ENCODE measurements at regions not wholly inside any gene's neighbourhood (a gene's known extent, or its start where the extent isn't known, plus 50 kb on each side); places are given as distances from the start of the nearest gene placed in this dataset.

DNA sequence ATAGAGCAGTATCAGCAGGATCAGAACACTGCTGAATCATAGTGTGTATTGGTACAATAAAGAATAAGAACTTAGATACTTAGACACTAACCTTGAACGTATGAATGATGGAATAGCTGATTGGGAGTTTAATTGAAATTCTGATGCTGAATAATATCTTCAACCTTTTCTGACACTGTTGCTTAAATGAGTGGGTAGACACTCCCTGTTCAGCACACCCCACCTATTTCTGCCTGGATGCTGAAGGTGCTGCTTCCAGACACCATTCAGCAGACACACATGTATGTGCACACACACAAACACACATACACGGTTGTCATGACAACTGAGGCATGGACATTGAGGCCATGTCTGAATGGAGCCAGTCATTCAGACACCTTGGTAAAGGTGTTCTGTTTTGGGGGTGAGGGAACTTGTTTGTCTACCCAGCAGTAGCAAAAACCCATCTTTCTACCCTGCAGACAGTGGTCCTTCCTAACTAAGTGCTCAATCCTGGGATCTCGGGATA, 54.3 kb downstream of the TMEM215 start:
- no peak for DNase-seq (ENCODE audit: low spot score)

DNA sequence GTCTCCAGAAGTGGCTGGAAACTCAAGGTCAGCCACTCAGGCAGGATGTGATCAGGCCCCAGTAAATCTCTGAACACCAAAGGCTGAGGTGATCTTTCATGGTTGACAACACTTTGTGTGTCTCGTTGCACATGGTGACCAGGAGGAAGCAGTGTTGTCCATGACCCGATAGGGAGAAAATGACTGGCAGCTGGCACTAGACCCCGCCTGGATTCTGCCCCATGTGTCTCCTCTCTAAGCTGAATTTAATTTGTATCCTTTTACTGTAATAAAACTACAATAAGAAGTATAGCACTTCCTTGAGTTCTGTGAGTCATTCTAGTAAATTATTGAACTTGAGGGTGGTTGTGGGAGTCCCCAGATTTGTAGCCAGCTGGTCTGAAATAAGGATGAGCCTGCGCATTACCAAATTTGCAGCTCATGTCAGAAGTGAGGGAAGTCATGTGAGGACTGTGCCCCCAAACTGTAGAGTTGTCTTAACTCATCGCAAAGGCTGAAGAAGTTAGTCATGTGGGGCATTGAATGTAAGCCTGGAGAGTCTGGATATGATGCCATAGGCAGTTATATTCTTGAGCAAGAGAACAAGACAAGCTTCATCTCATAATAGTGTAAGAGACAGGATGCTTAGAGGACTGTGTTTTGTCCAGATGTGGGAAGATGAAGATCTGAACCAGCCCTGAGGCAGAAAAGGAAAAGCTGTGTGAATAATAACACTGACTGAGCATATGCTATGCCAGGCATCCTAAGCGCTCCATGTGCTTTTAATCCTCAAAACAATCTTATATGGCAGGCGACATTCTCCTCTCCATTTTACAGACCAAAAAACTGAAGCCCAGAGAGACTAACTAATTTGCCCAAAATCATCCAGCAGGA, 55.9 kb downstream of the TMEM215 start:
- no peak for DNase-seq (ENCODE audit: low spot score)

DNA sequence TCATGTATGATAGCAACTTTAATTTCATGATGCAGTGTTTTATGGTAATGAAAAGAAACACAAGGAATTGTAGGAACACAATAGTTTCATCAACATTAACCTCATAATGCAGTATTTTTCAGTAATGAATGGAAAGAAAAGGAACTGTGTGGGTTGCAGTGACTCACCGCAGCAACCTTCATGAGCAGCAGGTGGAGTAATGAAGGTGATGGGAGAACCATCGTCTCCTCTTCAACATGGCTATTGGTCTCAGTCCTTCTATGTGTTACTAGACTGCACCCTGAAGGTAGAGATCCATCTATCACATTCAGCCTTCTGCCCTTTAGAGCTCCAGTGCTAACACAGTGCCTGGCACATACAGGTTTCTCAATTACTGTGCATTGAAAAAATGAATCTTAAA, 58.0 kb downstream of the TMEM215 start:
- DNase-seq (ENCODE audit: low spot score), result no peak

DNA sequence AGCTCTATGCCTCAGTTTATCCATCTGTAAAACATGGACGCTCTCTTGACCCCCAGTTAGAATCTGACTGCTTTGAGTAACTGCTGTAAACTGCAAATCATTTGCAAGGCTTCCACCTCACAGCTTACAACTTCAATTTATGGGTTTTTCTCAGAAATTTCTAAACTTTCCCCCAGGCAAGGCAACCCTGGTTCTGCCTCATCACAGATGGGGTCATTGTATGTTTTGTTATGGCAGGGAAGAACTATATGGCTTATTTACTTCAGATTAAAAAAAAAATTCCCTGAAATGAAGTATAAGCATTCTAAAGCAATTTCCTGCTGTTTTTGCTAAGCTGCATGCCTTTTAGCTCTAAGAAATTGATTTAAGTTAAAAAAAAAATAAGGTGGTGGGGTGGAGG, 60.0 kb downstream of the TMEM215 start:
- no peak for DNase-seq (ENCODE audit: low spot score)

DNA sequence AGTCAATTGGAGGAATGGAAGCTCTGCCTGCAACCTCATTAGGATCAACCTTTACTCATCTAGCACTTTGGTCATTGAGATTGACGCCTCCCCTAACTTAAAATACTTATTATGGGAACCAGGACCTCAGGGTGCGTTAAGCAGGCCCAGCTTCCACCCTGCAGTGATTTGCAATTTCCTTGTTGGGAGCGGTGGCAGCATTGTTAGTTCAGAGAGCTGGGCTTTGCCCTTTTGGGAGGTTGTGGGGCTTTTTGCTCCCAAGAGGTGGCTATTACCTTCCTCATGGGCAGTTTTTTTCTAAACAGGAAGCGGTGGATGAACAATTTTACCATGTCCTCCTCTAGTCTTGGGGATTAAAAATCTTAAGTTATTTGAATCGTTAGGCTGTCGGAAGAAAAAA, 60.9 kb downstream of the TMEM215 start:
- DNase-seq (ENCODE audit: low spot score), result no peak

DNA sequence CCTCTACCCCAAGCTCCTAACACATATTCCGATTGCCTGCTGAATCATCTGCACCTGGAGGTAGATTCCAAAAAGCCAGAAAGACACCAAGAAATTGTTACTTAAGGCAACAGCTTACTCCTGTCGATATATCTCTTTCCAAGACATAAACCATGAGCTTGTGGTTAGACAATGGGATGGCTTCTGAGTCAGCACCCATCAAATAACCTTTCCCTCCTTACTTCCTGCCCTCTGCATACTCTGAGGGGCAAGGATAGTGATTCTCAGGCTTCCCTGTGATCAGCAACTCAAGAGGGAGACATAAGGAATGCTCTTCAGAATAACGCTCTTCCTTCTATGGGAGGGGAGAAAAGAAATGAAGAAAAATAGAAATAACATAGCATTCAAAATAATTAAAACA, 70.9 kb downstream of the TMEM215 start:
- DNase-seq (ENCODE audit: low spot score), result no peak

DNA sequence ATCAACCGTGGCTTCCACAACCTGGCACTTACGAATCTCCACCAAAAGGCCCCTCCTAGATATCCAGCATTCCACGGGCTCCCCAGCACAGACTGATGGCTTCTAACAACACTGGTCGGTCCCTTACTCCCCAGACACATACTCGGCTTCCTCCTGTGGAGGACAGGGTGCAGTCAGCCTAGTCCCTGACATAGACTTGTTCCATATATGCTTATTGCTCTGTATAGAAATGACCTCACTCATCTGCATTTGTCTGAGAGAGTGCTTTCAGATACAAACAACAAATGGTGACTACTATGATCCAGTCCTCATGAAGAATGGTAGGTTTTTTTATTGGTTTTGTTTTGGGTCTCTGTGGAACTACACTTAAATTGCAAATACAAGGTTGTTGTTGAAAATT, 72.4 kb downstream of the TMEM215 start:
- DNase-seq (ENCODE audit: low spot score), result no peak

DNA sequence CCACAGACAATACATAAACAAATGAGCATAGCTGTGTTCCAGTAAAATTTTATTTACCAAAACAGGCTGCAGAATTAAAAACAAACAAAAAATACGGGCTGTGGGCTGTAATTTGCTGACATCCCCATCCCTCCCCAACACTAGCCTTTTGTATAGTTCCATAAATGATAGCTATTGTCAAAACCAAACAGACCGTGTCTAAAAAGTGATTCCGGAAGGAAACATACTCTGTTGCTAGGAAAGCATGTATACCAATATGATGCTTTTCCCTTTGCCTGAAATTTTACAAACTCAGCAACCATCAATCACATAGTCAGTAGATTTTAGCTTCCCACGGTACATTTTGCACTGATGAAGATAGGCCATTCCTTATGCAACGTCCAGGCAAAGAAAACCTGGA, 80.0 kb downstream of the TMEM215 start:
- DNase-seq (ENCODE audit: low spot score), result no peak

DNA sequence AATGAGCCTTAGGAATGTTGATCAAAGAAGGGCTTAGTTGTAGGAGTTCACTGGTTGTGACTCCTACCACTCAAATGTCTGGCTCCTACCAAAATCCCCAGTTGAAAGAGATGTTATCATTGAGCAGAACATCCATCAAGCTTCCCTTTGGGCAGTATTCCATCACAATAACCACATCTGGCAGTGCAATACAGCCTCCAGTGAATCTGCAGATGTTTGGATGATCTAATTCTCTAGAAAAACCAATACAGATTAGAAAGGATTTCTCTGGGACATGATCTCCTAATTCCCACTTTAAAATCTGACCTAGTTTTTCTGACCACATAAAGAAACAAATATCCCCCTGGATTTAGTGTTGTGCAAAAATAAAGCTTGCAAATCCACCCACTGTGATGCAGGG, 81.6 kb downstream of the TMEM215 start:
- no peak for DNase-seq (ENCODE audit: low spot score)

DNA sequence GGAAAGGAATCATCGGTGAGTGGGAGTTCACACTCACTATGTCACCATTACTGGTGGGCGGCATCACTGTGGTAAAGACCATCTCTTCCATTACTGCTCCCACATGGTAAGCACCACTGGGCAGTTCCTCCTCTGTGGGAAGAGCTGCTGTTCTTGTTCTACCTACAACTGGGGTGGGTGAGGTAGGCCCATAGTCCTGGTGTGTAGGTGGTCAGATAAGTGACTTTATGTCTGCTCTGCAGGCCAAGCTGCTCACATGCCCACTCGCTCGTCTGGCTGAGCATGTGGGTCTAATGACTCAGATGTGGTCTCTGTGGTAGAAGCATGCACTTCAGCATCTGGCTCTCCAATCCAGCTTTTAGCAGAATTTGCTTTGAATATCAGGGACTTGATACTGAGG, 82.9 kb downstream of the TMEM215 start:
- no peak for DNase-seq (ENCODE audit: low spot score)

DNA sequence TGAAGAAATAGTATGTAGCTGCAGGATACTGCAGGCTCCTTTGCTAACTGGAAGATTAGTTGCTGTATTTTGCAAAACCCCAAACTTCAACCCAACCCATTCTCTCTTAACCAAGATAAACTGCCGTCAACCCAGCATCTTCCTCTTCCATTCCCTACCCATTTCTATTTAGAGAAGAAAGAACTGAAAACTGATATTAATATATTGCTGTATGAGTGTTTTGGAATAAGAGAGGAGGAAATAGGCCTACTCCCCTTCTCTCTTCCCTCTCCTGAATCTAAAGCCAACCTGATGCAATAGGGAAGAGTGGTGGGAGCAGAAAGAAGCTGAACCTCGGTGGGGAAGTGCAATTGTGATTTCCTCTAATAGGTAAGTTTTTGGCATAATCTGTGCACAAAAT, 83.7 kb downstream of the TMEM215 start:
- DNase-seq (ENCODE audit: low spot score), result no peak

DNA sequence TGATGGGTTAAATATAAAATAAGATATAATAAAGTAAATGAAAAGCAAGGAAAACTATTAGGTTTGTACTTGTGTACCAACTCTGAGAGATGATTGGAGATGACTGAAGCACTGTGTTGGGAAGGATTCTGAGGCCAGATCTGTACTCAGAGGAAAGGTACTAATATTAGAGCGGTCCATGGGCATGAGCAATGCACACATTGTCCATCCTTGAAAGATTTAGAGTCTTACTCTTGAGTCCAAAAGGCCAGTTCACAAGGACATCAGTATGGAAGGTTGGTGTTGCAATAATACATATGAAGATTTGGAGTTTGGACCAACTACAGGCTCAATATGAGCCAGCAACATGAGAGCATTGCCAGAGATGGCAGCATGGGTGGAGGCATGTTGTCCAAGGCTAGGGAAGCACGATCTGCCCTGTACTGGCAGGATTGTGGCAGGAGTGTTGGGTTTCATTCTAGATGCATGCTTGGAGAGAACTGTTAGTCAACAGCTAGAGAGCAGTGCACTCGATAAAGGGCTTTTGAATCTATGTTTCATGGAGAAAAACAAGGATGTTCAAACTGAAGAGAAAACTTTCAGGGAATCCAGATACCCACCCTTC, 84.4 kb downstream of the TMEM215 start:
- no peak for DNase-seq (ENCODE audit: low spot score)

DNA sequence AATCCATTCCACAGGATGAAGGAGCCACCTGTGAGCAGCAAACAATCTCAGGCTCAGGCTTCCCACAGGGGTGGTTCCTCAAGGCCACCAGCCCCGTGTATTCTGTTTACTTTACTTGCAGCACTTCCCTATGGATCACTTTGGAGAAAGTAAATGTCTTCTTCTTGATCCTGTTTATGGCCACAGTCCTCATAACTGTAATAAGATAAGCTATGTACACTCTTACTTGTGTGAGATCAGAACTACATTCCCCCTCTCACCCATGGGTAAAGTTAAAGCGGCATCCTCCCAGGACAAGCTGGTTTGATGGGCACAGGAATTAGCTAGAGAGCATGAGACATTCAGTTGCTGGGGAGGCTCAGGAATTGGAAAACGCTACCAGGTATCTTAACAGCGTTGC, 86.1 kb downstream of the TMEM215 start:
- no peak for DNase-seq (ENCODE audit: low spot score)

DNA sequence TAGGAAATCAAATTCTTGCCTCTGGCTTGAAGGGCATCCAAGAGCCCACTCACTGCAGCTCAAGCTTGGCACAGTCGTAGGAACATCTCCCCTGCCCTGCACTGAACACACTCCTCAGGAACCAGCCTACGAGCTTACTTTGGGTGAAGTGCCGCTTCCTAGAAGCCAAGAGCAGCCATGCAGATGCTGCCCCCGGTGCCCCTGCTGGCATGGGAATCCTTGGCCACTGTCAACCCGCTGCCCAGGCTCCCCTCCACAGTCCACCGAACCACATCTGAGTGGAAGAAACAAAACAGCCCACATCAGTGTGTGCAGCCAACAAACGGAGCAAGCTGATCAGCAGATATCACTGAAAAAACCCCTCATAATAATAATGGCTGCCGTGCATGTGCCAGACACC, 89.8 kb downstream of the TMEM215 start:
- no peak for DNase-seq (ENCODE audit: low spot score)

DNA sequence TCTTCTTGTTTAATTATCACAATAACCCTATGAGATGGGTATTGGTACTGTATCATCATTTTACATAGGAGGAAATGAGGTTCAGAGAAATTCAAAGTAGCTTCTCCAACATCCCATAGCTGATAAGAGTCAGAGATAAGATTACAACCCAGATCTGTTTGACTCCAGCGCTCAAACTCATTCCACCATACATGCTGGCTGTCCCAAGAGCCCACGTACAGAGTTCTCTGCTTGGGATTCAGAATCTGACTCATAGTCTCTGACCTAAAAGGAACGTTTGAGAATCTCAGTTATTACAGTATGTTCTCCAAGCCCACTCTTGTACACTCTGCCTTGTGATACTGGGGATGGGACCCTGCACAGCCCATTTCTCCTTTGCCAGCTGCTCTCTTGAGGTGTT, 90.2 kb downstream of the TMEM215 start:
- no peak for DNase-seq (ENCODE audit: low spot score)

DNA sequence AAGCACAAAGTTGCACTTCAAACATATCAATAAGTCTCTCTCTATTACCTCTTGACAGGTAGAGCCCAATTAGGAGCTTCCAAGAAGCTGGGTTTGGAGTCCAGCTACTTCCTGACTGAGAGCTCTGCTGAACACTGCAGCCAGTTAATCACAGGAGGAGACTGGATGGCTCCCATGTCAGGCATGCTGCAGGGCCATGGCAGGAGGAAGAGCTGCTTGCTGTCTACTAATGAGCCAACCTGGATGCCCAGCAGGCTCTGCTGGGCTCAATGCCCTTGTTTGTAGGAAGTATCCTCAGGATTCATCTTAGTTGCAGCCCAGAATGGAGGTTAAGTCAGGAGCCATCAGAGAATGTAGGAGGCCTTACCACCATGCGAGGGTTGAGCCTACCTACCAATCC, 91.9 kb downstream of the TMEM215 start:
- no peak for DNase-seq (ENCODE audit: low spot score)

DNA sequence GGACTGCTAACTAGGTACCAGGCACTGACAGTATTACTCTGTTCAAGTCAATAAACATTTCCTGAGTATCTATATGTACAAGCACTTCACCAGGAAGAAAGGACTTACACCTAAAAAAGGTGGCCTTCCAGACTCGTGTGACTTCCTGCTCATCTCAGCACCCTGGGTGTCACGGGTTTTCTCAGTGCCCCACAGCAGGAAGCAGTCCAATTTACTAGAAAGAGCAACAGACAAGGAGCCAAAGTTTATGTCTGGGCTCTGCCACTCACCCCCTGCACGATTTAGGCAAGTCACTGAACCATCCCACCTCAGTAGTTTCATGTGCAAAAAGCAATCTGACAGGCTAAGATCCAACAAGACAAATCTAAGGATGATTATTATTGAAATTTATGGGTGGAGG, 92.4 kb downstream of the TMEM215 start:
- no peak for DNase-seq (ENCODE audit: low spot score)

DNA sequence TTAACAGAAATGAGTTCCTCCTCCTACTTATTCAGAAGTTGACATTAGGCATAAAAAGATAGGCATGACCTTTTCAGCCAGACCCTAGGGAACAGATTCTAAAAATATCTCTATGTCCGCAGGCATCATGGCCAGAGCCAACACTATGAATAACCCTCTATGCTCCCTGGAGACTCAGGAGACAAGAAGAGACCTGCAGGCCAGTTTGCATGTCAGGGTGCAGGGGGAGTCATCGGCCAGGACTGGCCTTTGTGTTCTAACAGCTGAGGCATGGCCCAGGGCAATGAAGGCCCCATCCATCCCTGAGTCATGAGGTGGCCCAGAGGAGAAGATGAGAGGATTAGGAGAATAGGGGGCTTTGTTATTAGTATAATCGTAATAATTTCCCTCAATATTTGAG, 93.8 kb downstream of the TMEM215 start:
- no peak for DNase-seq (ENCODE audit: low spot score)

DNA sequence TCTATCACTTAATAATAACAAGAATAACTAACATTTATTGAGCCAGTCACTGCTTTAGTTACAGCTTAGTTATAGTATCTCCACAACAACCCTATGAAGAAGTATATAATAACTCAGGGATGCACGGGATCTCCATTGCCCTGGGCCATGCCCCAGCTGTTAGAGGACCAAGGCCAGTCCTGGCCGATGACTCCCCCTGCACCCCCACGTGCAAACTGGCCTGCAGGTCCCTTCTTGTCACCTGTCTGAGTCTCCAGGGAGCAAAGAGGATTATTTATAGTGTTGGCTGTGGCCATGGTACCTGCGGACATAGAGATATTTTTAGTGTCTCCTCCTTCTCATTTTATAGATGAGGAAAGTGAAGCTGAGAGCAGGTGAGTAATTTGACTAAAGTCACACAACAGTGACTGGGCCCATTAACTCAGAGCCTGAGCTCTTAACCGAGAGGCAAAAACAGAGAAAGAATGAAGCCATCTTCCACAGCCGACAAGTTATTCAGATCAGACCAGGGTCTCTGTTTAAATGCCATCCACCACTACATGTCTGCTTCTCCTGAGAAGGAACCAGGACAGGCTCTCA, 94.4 kb downstream of the TMEM215 start:
- peak; percentile 40 for DNase-seq (ENCODE audit: low spot score)

DNA sequence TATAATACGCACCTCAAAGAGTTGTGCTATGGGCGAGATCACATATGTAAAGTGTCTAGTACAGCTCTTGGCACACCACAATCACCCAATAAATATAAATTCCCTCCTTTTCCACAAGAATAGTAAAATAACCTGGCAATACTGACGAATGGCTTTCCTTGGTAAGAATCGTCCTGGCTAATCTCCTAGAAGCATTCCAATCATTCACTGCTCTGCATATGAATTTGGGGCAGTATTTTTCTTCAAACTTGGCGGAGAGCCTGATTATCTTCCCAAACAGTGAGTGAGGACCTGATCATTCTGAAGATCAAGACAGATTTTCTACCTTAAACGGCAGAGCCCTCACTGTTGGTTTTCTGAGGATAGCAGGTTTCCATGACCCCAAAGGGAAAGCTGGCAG, 96.0 kb downstream of the TMEM215 start:
- no peak for DNase-seq (ENCODE audit: low spot score)

DNA sequence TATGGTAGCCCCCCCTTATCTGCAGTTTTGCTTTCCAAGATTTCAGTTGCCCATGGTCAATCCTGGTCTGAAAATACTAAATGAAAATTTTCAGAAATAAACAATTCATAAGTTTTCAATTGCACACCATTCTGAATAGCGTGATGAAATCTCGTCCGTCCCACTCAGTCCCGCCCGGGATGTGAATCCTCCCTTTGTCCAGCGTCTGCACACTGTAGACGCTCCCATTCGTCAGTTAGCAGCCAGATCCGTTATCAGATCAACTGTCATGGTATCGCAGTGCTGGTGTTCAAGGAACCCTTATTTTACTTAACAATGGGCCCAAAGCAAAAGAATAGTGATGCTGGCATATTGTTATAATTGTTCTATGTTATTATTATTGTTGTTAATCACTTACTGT, 98.6 kb downstream of the TMEM215 start:
- DNase-seq (ENCODE audit: low spot score), result no peak

DNA sequence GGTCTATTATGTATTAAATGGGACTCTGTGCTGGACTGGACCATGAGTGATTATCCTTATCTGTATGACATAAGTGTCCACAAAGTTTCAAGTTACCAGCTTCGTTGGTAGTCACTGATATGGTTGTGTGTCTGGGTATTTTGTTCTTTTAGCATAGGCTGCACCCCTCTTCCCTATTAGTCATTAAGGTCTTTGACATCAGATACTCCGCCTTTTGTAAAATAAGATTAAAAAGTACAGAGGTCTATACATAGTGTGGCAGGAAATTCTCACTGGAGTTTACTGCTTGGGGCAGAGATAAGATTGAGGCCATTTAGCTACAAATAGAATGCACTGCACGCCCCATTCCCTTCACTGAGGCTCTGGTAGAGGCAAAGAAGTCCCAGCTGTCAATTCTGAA, 99.4 kb downstream of the TMEM215 start:
- DNase-seq (ENCODE audit: low spot score), result no peak

DNA sequence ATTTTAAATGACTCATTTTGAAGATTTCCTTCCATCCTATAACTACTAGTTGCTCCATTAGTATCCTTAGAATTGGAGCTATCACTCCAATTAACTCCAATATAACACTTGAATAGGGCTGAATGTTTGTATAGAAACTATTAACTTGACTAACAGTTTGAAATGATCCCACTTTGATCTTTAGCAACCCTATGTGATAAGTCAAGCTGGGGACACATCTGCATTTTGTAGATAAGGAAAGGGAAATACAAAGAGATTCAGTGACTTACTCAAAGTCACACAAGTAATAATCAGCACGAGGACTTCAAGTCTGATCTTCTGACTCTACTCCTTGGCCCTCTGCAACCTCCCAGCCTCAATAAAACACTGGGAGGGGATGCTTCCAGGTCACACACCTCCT, 101.1 kb downstream of the TMEM215 start:
- no peak for DNase-seq (ENCODE audit: low spot score)
